ENCODE measurements at regions not wholly inside any gene's neighbourhood (a gene's known extent, or its start where the extent isn't known, plus 50 kb on each side); places are given as distances from the start of the nearest gene placed in this dataset.

DNA sequence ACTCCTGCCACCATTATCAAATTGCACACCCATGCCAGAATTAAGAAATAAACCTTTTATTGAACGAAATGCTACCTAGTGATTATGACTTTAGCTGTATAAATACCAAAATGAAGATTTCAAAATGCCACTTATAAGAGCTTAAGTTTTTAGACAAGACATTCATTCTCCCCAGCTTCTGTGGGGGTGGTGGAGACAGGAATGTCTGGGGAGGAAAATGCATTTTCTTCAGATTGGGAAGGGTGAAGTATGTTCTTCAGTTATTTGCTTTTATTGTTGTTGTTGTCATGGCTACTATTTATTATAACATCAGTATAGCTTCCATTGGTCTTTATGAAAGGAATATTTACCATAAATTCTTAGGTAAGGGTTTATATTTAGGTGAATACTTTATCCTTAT, 132.7 kb upstream of the GMNC start:
- TF ChIP-seq POLR2A (IDR thresholded peaks at IDR 0.05; ENCODE audit: low read depth, low read length) (no peak), POLR2AphosphoS5 (IDR thresholded peaks at IDR 0.05; ENCODE audit: low read depth, low read length) (no peak)

Measured in GM12892 (cell line).